Activated CD8-positive, alpha-beta memory T cell treated with anti-CD3 and anti-CD28 coated beads, Interleukin-2, amount 50 U/mL, for 24 hours (primary cell): ENCODE measurements at regions not wholly inside any gene's neighbourhood (a gene's known extent, or its start where the extent isn't known, plus 50 kb on each side); places are given as distances from the start of the nearest gene placed in this dataset.
"Not testable (repeated sequence)": the region's sequence is repeated elsewhere in the genome, so short reads cannot be mapped to it uniquely, and the experiment has no call there.

Source experiments
- DNase-seq: peaks from one replicate; pipeline ENCODE4 v3.0.0-alpha.2; 2020; ENCODE audit errors: extremely low read depth

DNA sequence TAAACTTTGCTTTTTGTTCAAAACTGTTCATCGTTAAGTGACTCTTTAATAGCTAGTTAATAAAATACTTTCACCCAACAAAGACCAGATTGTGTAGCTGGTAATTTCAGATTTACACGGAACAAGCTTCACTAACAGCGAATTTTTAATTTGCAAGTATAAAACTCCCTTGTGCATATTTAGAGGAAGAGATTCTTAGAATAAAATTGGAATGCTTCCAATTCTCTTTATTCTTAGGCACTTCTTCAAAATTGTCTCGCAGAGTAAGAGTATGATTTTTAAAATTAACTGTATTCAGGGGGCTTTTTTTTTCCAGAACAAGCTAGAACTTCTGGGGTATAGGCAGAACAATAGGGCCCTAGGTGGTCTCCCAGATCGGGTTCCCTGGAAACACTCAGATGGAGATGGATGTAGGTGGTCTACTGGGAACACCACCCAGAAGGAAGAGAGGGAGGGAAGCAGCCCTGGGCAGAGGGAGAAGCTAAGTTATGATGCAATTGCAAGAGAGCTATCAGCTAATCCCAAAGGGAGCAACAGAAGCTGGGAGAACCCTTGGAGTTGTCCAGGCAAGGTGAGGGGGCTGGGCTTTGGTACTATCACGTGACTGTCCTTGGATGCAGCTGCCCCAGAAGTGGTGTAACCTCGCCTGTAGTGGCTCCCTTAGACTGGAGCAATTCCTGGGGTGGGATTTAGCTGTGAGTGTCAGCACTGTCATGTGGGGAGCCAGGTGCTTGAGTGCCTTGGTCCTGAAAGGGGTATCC is 151.7 kb upstream of the ASB18 start:
- DNase-seq: no peak

DNA sequence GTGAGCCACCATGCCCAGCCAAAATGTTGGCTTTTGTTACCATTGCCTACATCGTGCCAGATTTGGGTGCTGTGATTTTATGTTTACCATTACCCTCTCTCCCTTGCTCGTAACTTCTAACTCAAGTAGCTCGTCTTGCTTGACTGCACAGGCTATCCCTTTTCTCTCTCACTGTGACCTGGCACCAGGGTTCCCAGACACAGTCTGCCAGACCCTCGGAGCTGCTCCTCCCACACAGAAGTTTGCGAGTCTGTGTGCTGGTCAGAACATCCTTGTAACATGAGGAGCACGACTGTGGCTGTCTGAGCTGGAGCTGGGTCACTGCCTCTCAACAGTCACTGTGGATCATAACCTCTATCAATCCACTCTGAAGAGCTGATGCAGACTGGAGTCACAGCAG is 152.5 kb upstream of the ACKR3 start:
- DNase-seq: no peak

DNA sequence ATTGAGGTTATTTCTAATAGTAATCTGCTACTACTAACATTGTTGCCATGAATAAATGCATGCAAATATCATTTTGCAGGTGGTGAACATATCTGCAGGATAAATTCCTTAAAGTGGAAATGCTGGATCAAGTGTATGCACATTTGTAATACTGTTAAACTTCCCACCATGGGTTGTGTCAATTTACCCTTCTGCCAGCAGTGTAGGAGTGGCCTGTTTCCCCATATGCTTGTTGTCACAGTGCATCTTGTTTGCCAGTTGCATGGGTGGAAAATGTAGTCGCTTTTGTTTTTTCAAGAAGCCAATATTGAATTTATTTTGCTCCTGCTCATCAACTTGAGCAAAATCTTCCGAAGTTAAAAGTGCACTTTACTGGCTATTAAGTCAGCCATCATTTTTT is 139.0 kb upstream of the ACKR3 start:
- DNase-seq: no peak

DNA sequence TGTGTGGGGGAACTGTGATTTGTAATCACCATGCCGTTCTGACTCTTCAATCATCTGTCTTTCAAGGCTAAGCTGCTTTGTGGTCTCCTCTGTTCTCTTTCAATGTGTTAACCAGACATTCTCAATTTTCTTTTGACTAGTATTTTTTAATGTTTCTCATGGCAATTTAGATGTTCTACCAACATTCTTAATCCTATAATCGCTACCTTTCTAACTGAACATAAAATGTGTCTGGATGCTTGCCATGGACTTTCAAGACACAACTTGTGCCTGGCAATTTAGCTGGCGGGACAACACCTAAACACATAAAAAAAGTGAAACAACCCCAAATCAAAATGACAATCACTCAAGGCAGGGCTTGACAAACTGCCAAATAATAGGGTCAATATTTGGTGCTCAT is 135.0 kb upstream of the ACKR3 start:
- no peak for DNase-seq

DNA sequence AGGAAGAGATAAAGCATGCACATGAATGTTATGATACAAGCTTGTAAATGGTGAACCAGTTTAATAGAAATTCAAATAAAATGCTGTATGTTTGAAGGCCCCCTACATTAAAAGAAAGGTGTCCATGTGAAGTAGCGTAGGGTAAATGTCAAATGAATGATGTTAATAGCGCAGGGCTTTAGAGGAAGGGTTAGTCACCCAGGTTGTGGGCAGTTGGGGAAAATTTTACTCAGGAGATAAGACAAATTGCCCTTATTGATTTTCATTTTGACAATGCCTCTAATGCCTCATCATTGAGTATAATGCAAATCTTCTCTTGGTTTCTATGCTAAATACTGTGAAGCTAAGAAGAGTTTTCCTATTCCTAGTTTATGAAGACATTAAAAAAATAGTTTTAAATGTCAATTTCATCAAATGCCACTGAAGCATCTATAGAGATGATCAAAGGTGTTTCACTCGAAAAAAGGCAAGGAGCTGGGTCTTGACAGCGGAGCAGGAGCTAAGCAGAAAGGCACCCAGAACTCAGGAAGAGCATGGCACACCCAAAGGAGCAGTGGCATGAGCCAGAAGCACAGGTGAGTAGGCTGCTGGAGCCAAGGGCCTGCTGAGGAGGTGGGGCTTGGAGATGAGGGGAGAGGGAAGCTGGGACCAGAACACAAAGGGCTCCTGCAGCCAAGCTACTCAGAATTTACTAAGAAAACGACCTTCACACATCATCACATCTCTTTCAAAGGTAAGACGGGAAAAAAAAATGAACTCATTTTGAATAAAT is 129.3 kb upstream of the ACKR3 start:
- no peak for DNase-seq

DNA sequence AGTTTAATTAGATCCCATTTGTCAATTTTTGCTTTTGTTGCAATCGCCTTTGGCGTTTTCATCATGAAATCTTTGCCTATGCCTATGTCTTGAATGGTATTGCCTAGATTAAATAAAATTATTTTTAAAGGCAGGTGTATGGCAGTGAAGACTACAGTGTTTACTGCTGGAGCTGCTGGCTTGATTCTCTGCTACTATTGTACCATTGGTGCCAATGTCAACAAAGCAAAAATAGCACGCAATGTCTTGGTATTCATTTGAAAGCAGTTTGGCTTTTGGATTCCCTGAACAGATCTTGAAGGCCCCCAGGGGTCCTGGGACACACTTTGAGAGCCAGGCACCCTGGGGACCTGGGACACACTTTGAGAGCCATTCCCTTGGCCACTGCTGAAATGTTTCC is 125.4 kb upstream of the ACKR3 start:
- no peak for DNase-seq

DNA sequence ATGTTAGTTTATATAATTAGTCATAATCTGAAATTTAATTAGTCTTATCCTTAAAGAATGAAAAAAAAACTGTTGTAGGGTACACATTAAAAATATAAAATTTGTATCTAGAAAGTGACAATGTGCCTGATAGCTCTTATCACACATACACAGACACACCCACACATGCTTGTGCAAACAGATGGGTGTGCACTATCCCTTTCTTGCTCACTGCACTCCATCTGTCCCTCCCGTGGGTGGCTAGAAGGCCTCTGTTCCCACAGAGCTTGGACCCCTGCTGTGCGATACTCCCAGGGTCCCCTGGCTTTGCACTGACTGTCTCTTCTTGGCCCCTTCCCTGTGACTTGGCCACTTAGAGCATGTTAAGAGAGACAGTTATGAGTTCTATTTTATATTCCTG is 123.9 kb upstream of the ACKR3 start:
- no peak for DNase-seq

DNA sequence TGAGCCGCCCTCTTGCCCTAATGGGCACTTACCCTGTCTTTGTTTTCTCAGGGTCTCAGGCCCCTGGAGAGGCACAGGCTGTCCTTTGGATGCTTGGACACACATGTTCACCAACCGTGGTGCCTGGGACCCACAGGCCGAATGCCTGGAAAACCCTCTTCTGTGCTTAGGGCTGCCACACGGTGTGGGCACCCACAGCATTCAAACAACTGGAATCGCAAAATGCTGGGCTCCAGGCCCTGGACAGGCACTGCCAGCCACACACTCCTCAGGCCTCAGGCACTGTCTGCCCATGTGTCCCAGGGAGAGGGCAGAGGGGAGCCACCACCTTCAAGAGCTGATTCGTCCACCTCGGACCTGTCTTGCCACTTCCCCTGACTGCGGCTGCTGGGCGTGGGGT is 123.1 kb upstream of the ACKR3 start:
- DNase-seq: no peak

DNA sequence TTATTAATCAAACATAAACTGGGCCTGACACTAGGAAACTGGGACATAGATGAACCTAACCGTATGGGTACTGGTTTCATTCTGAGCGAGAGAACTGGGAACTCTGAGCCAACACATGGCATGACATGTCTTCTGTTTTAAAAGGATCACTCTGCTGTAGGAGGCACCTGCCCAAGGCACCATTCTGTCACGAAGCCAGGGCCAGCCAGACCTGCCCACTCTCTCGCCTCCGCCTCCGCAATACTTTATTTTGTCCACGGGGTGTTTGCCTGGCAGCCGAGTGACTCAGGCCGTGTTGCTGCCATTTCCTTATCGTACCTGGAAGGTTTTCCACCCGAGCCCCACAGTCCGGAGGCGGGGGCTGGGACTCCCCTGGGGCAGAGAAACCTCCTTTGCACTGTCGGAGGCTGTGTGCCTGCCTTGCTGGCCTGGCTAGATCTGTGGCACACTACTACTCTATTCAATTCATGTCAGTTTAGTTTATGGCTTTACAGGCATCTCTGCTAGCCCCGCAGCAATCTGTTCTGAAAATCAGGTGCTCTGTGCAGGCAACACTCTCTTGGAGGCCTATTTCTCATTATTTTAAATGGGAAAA is 120.4 kb upstream of the ACKR3 start:
- DNase-seq: no peak

DNA sequence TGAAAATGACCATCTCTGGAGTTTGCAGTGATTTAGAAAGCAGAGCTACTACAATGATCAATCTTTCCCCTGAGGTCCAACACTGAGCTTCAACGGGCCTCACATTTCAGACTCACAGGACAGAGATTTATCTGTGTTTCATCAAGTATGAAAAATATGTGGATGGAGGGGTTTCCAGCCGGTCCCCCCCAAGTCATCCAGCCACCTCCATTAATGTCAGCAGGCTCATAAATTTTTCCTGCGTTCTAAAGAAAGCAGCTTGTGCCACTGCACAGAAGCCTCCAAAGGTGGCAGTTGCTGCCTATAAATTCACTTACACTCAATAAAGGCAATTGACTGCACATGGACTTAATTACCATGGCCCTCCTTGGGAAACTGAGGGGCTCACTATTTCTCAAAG is 117.4 kb upstream of the ACKR3 start:
- no peak for DNase-seq

DNA sequence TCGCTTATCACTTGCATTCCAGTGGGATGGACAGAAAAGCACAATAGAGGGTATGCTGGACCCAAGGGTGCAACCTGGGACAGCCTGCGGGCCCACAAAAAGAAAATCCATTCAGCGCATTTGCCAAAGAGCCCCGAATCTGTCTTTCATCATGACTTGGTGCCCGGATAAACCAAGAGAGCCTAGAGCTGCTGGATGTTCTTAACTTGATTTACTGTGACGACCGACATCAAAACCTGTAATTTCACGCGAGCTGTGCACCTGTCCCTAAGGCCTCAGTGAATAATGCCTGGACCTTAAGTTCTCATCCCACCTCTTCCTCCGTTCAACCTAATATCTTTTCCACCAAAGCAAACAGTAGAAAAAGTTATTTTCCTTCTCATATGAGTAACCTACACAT is 115.5 kb upstream of the ACKR3 start:
- DNase-seq: no peak

DNA sequence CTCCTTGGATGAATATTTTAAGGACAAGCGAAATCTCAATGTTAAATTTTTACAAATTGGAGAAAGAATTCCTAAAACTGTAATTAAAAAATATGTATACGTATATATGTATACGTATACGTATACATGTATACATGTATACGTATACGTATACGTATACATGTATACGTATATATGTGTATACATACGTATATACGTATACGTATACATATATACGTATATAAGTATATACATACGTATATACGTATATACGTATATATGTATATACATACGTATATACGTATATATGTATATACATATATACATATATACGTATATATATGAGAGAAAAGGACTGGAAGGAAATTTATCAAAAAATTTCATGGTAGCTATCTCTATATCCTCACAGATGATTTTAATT is 110.2 kb upstream of the ACKR3 start:
- no peak for DNase-seq

DNA sequence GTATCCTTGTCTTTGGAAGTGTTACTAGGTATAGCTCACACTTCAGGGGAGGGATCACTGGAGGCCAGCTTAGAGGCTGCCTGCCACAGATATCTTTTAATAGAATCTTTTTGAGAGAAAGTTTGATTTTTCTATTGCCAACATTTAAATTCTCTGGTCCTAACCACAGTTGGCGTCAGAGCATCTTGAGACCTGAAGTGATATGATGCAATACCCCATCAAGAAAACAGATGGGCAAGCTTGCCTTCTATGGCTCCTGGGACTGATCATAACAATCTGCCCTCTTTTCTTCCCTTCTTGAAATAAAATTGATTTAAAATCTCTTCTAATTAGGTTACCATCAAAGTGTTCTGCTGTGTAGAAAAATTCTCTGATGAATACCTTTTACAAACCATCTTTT is 105.5 kb upstream of the ACKR3 start:
- DNase-seq: no peak

DNA sequence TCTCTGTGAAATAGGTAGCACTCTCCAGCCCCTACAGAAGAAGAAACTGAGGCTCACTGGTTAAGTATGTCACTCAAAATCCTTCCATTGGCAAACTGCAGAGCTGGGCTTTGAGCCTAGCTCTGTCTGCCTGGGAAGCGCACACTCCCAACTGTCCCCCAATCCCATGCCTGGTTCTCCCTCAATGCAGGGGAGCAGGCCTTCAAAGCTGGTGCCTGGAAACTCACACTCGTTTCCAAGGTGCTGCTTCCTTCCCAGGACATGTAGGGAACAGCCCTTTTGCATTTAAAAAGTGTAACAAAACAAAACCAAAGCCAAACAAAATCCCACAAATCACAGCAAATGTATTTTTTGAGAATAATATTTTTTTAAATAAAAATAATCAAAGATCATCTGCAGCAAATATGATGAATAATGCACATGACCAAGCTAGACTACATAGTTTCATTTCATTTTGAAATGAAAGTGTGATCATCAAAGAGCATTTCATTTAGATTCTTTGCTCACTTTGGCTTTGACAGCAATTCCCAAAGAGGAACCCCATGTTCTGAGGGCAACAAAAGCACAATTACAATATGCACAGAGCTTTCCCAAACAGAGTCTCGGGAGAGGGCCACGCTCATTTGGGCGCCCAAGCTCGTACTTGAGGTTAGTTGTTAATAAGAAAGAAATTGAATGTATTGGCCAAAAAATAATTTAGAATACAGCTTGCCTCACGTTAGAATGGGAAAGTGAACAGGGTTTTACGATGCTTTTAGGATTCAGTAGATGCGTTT is 96.7 kb upstream of the ACKR3 start:
- no peak for DNase-seq

DNA sequence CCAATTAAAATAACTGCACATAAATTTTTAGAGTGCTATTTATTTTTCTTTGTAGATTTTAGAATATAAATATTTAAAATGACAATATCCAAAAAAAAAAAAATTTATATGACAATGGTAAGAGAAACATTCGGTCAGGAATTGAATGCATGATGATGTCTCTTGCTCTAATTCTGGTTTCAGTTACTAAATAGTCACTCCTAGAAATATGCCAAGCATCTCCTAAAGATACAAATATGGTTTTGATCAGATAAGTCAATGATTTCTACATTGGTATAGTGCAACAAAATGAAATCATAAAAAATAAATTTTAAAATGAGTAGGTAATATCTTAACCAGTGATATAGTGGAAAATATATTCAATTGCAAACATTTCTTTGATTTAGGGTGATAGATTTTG is 95.9 kb upstream of the ACKR3 start:
- no peak for DNase-seq

DNA sequence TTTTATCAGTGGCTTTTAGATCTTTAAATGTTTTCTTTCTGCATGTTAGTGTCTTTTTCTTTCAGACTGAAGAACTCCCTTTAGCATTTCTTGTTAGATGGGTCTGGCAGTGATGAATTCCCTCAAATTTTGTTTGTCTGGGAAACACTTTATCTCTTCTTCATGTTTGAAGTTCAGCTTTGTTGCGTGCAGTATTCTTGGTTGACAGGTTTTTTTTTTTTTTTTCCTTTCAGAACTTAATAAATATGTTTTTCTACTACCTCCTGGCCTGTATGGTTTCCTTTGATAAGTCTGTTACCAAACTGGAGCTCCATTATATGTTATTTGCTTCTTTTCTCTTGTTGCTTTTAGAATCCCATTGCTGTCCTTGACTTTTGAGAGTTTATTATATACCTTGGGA is 89.8 kb upstream of the ACKR3 start:
- no peak for DNase-seq

DNA sequence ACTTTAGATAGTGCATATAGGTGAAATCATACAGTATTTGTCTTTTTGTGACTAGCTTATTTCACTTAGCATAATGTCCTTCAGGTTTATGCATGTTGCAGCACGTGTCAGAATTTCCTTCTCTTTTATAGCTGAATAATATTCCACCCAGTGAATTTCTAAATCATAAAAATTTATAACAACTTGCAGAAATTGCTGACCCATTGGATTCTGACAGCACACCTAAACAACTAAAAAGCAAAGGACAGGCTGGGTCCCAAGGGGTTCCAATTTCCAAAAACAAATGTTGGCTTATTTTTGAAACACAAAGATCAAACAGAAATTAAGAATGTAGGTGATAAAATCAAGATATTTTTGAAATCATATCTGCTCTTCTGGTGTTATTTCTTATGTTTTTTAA is 86.5 kb upstream of the ACKR3 start:
- no peak for DNase-seq

DNA sequence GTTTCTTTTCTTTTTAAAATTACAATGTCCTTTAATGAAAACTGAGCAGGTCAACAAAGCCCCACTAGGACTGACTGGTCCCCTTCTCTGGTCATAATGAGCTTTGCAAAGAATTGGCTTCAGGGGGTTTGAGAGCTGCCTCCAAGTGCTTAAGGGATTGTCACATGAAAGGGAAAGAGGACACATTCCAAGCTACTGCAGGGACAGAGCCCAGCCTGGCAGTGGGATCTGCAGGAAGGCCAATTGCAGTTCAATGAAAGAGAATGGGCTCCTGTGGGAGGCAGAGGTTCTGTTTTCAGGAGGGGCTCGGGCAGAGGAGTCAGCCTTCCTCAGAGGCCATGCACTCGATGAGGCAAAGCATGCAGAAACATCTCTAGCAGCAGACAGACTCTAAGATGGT is 84.1 kb upstream of the ACKR3 start:
- DNase-seq: no peak

DNA sequence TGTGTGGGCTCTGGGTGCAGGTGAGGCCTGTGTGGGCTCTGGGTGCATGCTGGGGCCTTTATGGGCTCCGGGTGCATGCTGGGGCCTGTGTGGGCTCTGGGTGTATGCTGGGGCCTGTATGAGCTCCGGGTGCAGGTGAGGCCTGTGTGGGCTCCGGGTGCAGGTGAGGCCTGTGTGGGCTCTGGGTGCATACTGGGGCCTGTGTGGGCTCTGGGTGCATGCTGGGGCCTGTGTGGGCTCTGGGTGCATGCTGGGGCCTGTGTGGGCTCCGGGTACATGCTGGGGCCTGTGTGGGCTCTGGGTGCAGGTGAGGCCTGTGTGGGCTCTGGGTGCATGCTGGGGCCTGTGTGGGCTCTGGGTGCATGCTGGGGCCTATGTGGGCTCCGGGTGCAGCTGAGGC is 80.5 kb upstream of the ACKR3 start:
- not testable (repeated sequence) for DNase-seq

DNA sequence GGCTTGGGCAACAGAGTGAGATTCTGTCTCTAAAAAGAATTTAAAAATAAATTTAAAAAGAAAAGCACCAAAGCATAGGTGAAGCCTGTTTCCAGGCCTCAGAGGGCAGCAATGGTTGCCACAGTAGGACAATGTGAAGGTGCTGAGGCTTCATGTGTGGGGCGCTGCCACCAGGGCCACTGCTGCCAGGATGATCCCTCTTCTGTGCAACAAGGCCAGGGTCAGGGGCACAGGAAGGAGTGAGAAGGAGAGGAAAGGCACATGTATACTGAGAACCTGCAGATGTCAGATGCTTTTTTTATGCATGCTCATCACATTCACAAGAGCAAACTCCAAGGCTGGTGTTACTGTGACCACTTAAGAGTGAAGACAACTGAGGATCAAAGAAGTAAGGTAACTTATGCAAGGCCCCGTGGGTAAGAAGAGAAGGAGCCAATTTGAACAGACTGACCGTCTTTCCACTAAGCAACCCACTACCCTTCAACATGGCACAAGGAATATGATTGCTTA is 79.7 kb upstream of the ACKR3 start:
- no peak for DNase-seq

DNA sequence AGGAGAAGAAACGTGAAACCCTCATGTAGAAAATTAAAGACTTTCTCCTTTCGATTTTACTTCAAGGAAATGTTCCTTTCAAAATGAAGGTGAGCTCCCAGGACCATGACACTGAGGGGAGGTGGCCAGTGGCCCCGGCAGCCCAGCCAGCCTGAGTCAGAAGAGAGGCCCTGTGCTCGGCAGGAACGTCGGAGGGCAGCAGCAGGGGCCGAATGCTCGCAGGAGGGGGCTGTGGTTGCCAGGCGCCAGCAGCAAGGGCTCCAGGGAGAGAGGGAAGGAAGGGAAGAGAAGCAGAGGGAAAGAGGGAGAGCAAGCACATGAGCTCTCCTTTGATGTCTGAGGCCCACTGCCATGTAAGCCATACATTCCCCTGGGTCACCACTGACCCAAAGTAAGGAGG is 73.3 kb upstream of the ACKR3 start:
- DNase-seq: no peak

DNA sequence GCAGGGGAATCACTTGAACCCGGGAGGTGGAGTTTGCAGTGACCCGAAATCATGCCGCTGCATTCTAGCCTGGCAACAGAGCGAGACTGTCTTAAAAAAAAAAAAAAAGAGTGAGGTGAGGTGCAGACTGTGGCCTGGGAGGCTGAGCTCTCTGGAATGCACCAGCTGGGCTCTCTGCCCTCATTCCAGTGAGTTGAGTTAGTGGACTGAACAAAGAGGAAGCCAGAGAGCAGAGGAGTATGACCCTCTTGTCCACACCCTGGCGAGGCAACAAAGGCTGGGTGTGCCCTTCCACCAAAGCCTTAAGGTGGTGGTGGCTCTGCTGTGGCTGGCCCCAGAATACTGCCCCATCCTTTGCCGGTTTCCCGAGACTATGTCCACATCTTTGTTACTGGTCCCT is 71.3 kb upstream of the ACKR3 start:
- no peak for DNase-seq
